ENCODE measurements at regions not wholly inside any gene's neighbourhood (a gene's known extent, or its start where the extent isn't known, plus 50 kb on each side); places are given as distances from the start of the nearest gene placed in this dataset.

GRCh38 chr6:150713487-150713886, 113.8 kb downstream of the PLEKHG1 start:
- DNase-seq: no peak

- no peak for DNase-seq
These were observed 114.2 kb downstream of the PLEKHG1 start for GRCh38 chr6:150713931-150714330.

GRCh38 chr6:150715133-150715532, 115.4 kb downstream of the PLEKHG1 start:
- DNase-seq: no peak

- DNase-seq: no peak
These were observed 117.7 kb downstream of the PLEKHG1 start for GRCh38 chr6:150717419-150717818.

GRCh38 chr6:150719099-150719766, 119.5 kb downstream of the PLEKHG1 start:
- no peak for DNase-seq

GRCh38 chr6:150719831-150720230, 120.1 kb downstream of the PLEKHG1 start:
- DNase-seq: no peak

GRCh38 chr6:150720774-150721233, 121.1 kb downstream of the PLEKHG1 start:
- DNase-seq: peak; percentile 5

GRCh38 chr6:150721418-150722266, 122.0 kb downstream of the PLEKHG1 start:
- no peak for DNase-seq

GRCh38 chr6:150722614-150723344, 123.1 kb downstream of the PLEKHG1 start:
- DNase-seq: no peak

GRCh38 chr6:150723345-150723658, 123.6 kb downstream of the PLEKHG1 start:
- DNase-seq: no peak

GRCh38 chr6:150723857-150724256, 124.2 kb downstream of the PLEKHG1 start:
- no peak for DNase-seq

GRCh38 chr6:150725795-150726194, 126.1 kb downstream of the PLEKHG1 start:
- no peak for DNase-seq

GRCh38 chr6:150729188-150729748, 129.6 kb downstream of the PLEKHG1 start:
- DNase-seq: no peak

GRCh38 chr6:150730801-150731457, 131.2 kb downstream of the PLEKHG1 start:
- DNase-seq: no peak

GRCh38 chr6:150732765-150733539, 132.6 kb upstream of the MTHFD1L start:
- no peak for DNase-seq

- no peak for DNase-seq
These were observed 131.8 kb upstream of the MTHFD1L start for GRCh38 chr6:150733726-150734125.

- no peak for DNase-seq
These were observed 131.3 kb upstream of the MTHFD1L start for GRCh38 chr6:150734235-150734634.

GRCh38 chr6:150735341-150735851, 130.1 kb upstream of the MTHFD1L start:
- DNase-seq: no peak

- no peak for DNase-seq
These were observed 127.3 kb upstream of the MTHFD1L start for GRCh38 chr6:150738092-150738629.

GRCh38 chr6:150739711-150740349, 125.7 kb upstream of the MTHFD1L start:
- no peak for DNase-seq

- no peak for DNase-seq
These were observed 125.0 kb upstream of the MTHFD1L start for GRCh38 chr6:150740453-150740852.
